Neural progenitor cell (in vitro differentiated cells): ENCODE measurements at regions not wholly inside any gene's neighbourhood (a gene's known extent, or its start where the extent isn't known, plus 50 kb on each side); places are given as distances from the start of the nearest gene placed in this dataset.

Source experiments
- CTCF ChIP-seq: fragments of 200-600 bp; sonication (generic); IDR thresholded peaks from 2 replicates; pipeline ENCODE4 v1.5.1; 2017; ENCODE audit warnings: antibody characterized with exemption, mild to moderate bottlenecking
- EZH2 ChIP-seq: fragments of 200-600 bp; sonication (generic); IDR thresholded peaks from 2 replicates; pipeline ENCODE4 v1.6.1; 2017; ENCODE audit warnings: antibody characterized with exemption, mild to moderate bottlenecking, moderate library complexity

GRCh38 chr1:9452516-9453140 lies 86.6 kb upstream of the SLC25A33 start:
- TF ChIP-seq CTCF (no peak), EZH2 (no peak)
